HG02610 (cell line): ENCODE measurements at regions not wholly inside any gene's neighbourhood (a gene's known extent, or its start where the extent isn't known, plus 50 kb on each side); places are given as distances from the start of the nearest gene placed in this dataset.

Experiments
- ATAC-seq: cut with Tn5 transposase; IDR thresholded peaks from one replicate; pipeline ENCODE4 v1.9.1; 2021; ENCODE audit warnings: mild to moderate bottlenecking, moderate library complexity; ENCODE audit not compliant: unreplicated experiment

- ATAC-seq: no peak
These were observed 396.3 kb downstream of the IRS1 start for GRCh38 chr2:226403369-226403768.

- ATAC-seq: no peak
These were observed 400.6 kb downstream of the IRS1 start for GRCh38 chr2:226399006-226399405.

- ATAC-seq: no peak
These were observed 401.0 kb downstream of the IRS1 start for GRCh38 chr2:226398580-226398979.

- no peak for ATAC-seq
These were observed 403.1 kb downstream of the IRS1 start for GRCh38 chr2:226396541-226396940.

- ATAC-seq: no peak
These were observed 412.1 kb downstream of the IRS1 start for GRCh38 chr2:226387499-226387942.

GRCh38 chr2:226383461-226383860 lies 416.2 kb downstream of the IRS1 start:
- no peak for ATAC-seq

- no peak for ATAC-seq
These were observed 418.9 kb downstream of the IRS1 start for GRCh38 chr2:226380679-226381078.

GRCh38 chr2:226378753-226379705 lies 420.6 kb downstream of the IRS1 start:
- ATAC-seq: no peak

GRCh38 chr2:226376516-226377180 lies 423.0 kb downstream of the IRS1 start:
- ATAC-seq: no peak

GRCh38 chr2:226366920-226367319 lies 432.7 kb downstream of the IRS1 start:
- ATAC-seq: no peak

- no peak for ATAC-seq
These were observed 435.4 kb downstream of the IRS1 start for GRCh38 chr2:226364217-226364616.

GRCh38 chr2:226362980-226363379 lies 436.6 kb downstream of the IRS1 start:
- ATAC-seq: no peak

GRCh38 chr2:226360658-226361057 lies 439.0 kb downstream of the IRS1 start:
- no peak for ATAC-seq

GRCh38 chr2:226358688-226359087 lies 440.9 kb downstream of the IRS1 start:
- ATAC-seq: no peak

- ATAC-seq: no peak
These were observed 441.8 kb downstream of the IRS1 start for GRCh38 chr2:226357816-226358215.

GRCh38 chr2:226355600-226355999 lies 444.0 kb downstream of the IRS1 start:
- no peak for ATAC-seq

GRCh38 chr2:226354434-226354833 lies 445.2 kb downstream of the IRS1 start:
- no peak for ATAC-seq

GRCh38 chr2:226352941-226353560 lies 446.6 kb downstream of the IRS1 start:
- ATAC-seq: no peak

GRCh38 chr2:226351711-226352110 lies 447.9 kb downstream of the IRS1 start:
- ATAC-seq: no peak

- ATAC-seq: no peak
These were observed 460.0 kb downstream of the IRS1 start for GRCh38 chr2:226339616-226340015.

- ATAC-seq: no peak
These were observed 460.8 kb downstream of the IRS1 start for GRCh38 chr2:226338825-226339224.
